B cell (primary cell): ENCODE measurements at regions not wholly inside any gene's neighbourhood (a gene's known extent, or its start where the extent isn't known, plus 50 kb on each side); places are given as distances from the start of the nearest gene placed in this dataset.

ENCODE experiments used
- ATAC-seq: fragments of 200-7000 bp; cut with Tn5 transposase; one replicate; pipeline ENCODE4 v1.10.0; 2021; ENCODE audit warnings: low read depth, mild to moderate bottlenecking, moderate number of reproducible peaks, moderate library complexity
- CTCF ChIA-PET: fragments of 350-600 bp; sonication (Branson Sonifier 250); formaldehyde crosslinking; loops from one replicate; lab custom pipeline; 2021; ENCODE audit warnings: antibody characterized with exemption, inconsistent platforms; lab: Charles Lee
- POLR2A ChIA-PET: fragments of 350-600 bp; sonication (Branson Sonifier 250); formaldehyde crosslinking; loops from one replicate; lab custom pipeline; 2021; ENCODE audit warnings: antibody characterized with exemption; lab: Charles Lee
- DNase-seq: peaks from one replicate; pipeline ENCODE4 v3.0.0; 2013
- H2AFZ ChIP-seq: 2 replicates; pipeline ENCODE4 v1.6.1; 2012; ENCODE audit warnings: mild to moderate bottlenecking, low read depth, low read length; ENCODE audit not compliant: insufficient read depth, poor library complexity, severe bottlenecking
- H3K27ac ChIP-seq, 2 donors: 1 replicate in 1 of 2; 2 replicates in 1 of 2; pipeline ENCODE4 v1.5.1; 2012 to 2013; ENCODE audit warnings: low read length in 2 of 2, mild to moderate bottlenecking in 2 of 2, moderate library complexity in 1 of 2
- H3K27me3 ChIP-seq, 4 experiments: fragments of 200-600 bp in 1 of 4; sonication (generic) in 1 of 4; replicated peaks in 1 of 4; 1 replicate in 2 of 4; 2 replicates in 2 of 4; pipeline versions ENCODE4 v1.6.1 to v1.7.0; 2013 to 2016; ENCODE audit warnings: low read length in 3 of 4, mild to moderate bottlenecking in 2 of 4, mixed read lengths in 1 of 4, moderate library complexity in 1 of 4; ENCODE audit not compliant: insufficient read depth in 4 of 4, control insufficient read depth in 3 of 4; ENCODE audit errors: control extremely low read depth in 1 of 4
- H3K36me3 ChIP-seq, 2 experiments: replicated peaks in 1 of 2; 1 replicate in 1 of 2; 2 replicates in 1 of 2; pipeline versions ENCODE4 v1.6.1 to v1.7.1; 2013; ENCODE audit warnings: low read length in 1 of 2; ENCODE audit not compliant: insufficient read depth in 2 of 2, control insufficient read depth in 1 of 2; ENCODE audit errors: control extremely low read depth in 1 of 2, extremely low read depth in 1 of 2
- H3K4me1 ChIP-seq, 2 donors: fragments of 200-600 bp in 1 of 2; sonication (generic) in 1 of 2; 1 replicate in 1 of 2; 2 replicates in 1 of 2; pipeline versions ENCODE4 v1.5.1 to v1.6.1; 2013 to 2017; ENCODE audit warnings: low read length in 2 of 2; ENCODE audit not compliant: control insufficient read depth in 2 of 2, insufficient read depth in 2 of 2
- H3K4me2 ChIP-seq: replicated peaks from 2 replicates; pipeline ENCODE3; 2012; ENCODE audit warnings: mild to moderate bottlenecking, low read depth, low read length; ENCODE audit not compliant: poor library complexity, severe bottlenecking
- H3K4me3 ChIP-seq, 5 experiments: fragments of 200-600 bp in 1 of 5; sonication (generic) in 1 of 5; 1 replicate in 3 of 5; 2 replicates in 2 of 5; pipeline versions ENCODE4 v1.5.1 to v1.7.0; 2011 to 2016; ENCODE audit warnings: low read length in 4 of 5, mild to moderate bottlenecking in 4 of 5, low read depth in 2 of 5, control low read depth in 1 of 5, moderate library complexity in 1 of 5; ENCODE audit not compliant: insufficient read depth in 1 of 5; ENCODE audit errors: control extremely low read depth in 1 of 5, extremely low read depth in 1 of 5
- H3K79me2 ChIP-seq: fragments of 200-600 bp; sonication (generic); one replicate; pipeline ENCODE4 v1.6.0; 2016; ENCODE audit warnings: low read length; ENCODE audit not compliant: control insufficient read depth, insufficient read depth
- H3K9ac ChIP-seq: fragments of 200-600 bp; sonication (generic); 2 replicates; pipeline ENCODE4 v1.6.1; 2017; ENCODE audit warnings: mild to moderate bottlenecking, low read length, moderate library complexity
- H3K9me3 ChIP-seq, 3 donors: one replicate each; pipeline versions ENCODE4 v1.6.1 to v1.7.1; 2013; ENCODE audit warnings: low read length in 2 of 3; ENCODE audit not compliant: control insufficient read depth in 2 of 3, insufficient read depth in 1 of 3; ENCODE audit errors: control extremely low read depth in 1 of 3
- H4K20me1 ChIP-seq: 2 replicates; pipeline ENCODE4 v1.6.0; 2012; ENCODE audit warnings: mild to moderate bottlenecking, low read length; ENCODE audit not compliant: insufficient read depth, control insufficient read depth, poor library complexity, severe bottlenecking
- H3K27ac Mint-ChIP-seq: one replicate; pipeline ENCODE4 v1.8.0; 2021; ENCODE audit warnings: mixed read lengths
- H3K27me3 Mint-ChIP-seq: one replicate; pipeline ENCODE4 v1.8.0; 2021; ENCODE audit warnings: mixed read lengths
- H3K4me1 Mint-ChIP-seq: one replicate; pipeline ENCODE4 v1.8.0; 2021; ENCODE audit warnings: mixed read lengths
- H3K4me3 Mint-ChIP-seq: one replicate; pipeline ENCODE4 v1.8.0; 2021; ENCODE audit warnings: mixed read lengths
- H3K9me3 Mint-ChIP-seq: one replicate; pipeline ENCODE4 v1.8.0; 2022; ENCODE audit warnings: mixed read lengths; ENCODE audit not compliant: insufficient read depth
- EZH2 ChIP-seq: IDR thresholded peaks from 2 replicates; pipeline ENCODE4 v1.6.1; 2012; ENCODE audit warnings: borderline replicate concordance, low read depth, mild to moderate bottlenecking, moderate library complexity, low read length; ENCODE audit not compliant: insufficient read depth, poor library complexity, severe bottlenecking
- WGBS: methylation state at CpG from one replicate; pipeline ENCODE4 v1.1.5; 2013; ENCODE audit warnings: missing lambda C conversion rate; ENCODE audit not compliant: insufficient coverage; 5-methylcytosine and 5-hydroxymethylcytosine counted together
- intact Hi-C: fragments of 100-400 bp; cut with micrococcal nuclease; formaldehyde crosslinking; loops from one replicate; pipeline ENCODE4 v1.10.0; 2022
- TF ChIP-seq, protein P1 (sequence below): fragments of 200-600 bp; IDR thresholded peaks from one replicate; pipeline ENCODE4 v1.8.0; 2022; ENCODE audit warnings: antibody characterized with exemption, mild to moderate bottlenecking

DNA sequence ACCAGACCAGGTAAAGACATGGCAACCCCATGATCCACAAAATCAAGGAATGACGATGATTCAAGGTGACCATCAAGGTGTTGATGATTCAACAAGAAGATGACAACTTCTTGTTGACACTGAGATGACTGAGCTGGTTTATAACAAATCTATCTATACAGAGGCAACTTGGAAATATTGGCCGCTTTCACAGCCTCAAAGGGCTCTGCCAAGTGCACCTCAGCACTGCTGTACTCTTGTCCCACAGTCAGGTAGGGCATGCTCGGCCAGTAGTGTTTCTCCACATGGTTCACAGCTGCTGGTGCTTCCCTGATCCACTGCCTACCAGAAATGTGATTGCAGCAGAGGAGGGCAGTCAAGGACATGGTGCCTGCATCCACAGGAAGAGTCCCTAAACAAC is 125.2 kb upstream of the SYT6 start:
- no peak overlapping the region for H3K4me3 ChIP-seq
- no peak overlapping the region for H3K9ac ChIP-seq
- no peaks in the 10 kb centered on the region for H4K20me1 ChIP-seq
- H3K27ac Mint-ChIP-seq, result no peak overlapping the region
- intact Hi-C loops, result no loop called here
- peaks cover 0 to 10% (median 1%) of the 10 kb centered on the region in 4 experiments for H3K27me3 ChIP-seq
- H3K27ac ChIP-seq, result no peak overlapping the region
- H3K4me3 Mint-ChIP-seq, result no peak overlapping the region
- 92% methylated on average over 2 of the region's 3 CpGs for WGBS
- DNase-seq (no peak), ATAC-seq (no peak)
- ChIA-PET CTCF (no interaction called here), POLR2A (no interaction called here)
- no peaks in the 10 kb centered on the region for H3K9me3 ChIP-seq
- no peak overlapping the region for H3K4me2 ChIP-seq
- no peaks in the 10 kb centered on the region for H3K79me2 ChIP-seq
- H3K27me3 Mint-ChIP-seq, result peaks cover 22% of the 10 kb centered on the region
- H3K36me3 ChIP-seq, result no peaks in the 10 kb centered on the region
- H3K4me1 ChIP-seq, result no peaks in the 10 kb centered on the region
- H2AFZ ChIP-seq, result no peak overlapping the region
- TF ChIP-seq, protein P1, sequence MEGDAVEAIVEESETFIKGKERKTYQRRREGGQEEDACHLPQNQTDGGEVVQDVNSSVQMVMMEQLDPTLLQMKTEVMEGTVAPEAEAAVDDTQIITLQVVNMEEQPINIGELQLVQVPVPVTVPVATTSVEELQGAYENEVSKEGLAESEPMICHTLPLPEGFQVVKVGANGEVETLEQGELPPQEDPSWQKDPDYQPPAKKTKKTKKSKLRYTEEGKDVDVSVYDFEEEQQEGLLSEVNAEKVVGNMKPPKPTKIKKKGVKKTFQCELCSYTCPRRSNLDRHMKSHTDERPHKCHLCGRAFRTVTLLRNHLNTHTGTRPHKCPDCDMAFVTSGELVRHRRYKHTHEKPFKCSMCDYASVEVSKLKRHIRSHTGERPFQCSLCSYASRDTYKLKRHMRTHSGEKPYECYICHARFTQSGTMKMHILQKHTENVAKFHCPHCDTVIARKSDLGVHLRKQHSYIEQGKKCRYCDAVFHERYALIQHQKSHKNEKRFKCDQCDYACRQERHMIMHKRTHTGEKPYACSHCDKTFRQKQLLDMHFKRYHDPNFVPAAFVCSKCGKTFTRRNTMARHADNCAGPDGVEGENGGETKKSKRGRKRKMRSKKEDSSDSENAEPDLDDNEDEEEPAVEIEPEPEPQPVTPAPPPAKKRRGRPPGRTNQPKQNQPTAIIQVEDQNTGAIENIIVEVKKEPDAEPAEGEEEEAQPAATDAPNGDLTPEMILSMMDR, result no peak
- no peak for TF ChIP-seq EZH2
- H3K4me1 Mint-ChIP-seq, result no peaks in the 10 kb centered on the region
- H3K9me3 Mint-ChIP-seq, result no peaks in the 10 kb centered on the region

DNA sequence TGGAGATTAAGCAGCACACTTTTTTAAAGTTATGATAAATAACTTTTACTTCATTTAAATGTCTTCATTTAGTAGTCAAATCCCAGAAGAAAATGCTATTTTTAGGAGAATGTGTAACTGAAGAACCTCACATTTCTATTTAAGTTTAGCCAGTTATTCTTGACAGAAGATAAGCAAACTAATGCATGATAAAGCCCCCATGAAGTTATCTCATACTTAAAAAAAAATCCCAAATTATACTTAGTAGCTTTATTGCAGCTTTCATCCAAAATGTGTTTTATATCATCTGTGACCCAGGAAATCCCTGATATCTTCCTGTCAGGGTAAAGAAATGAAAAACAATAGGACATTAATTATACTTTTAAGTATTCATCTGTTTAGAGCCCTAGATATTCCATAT is 124.8 kb upstream of the SYT6 start:
- CTCF ChIA-PET, result no interaction called here
- Histone ChIP-seq H3K4me2 (no peak overlapping the region), H4K20me1 (no peaks in the 10 kb centered on the region), H3K4me3 (no peak overlapping the region), H3K9me3 (no peaks in the 10 kb centered on the region), H2AFZ (no peak overlapping the region), H3K27ac (no peak overlapping the region), H3K4me1 (no peaks in the 10 kb centered on the region), H3K36me3 (no peaks in the 10 kb centered on the region), H3K79me2 (no peaks in the 10 kb centered on the region), H3K27me3 (peaks cover 0 to 10% (median 1%) of the 10 kb centered on the region in 4 experiments), H3K9ac (no peak overlapping the region)
- intact Hi-C loops, result no loop called here
- Mint-ChIP-seq H3K9me3 (no peaks in the 10 kb centered on the region), H3K27ac (no peak overlapping the region), H3K4me3 (no peak overlapping the region), H3K4me1 (no peaks in the 10 kb centered on the region), H3K27me3 (peaks cover 22% of the 10 kb centered on the region)
- POLR2A ChIA-PET, result no interaction called here
- TF ChIP-seq, protein P1, result no peak
- no peak for TF ChIP-seq EZH2
- ATAC-seq (no peak), DNase-seq (no peak)
